ENCODE measurements at regions not wholly inside any gene's neighbourhood (a gene's known extent, or its start where the extent isn't known, plus 50 kb on each side); places are given as distances from the start of the nearest gene placed in this dataset.

GRCh38 chr7:25894002-25894901, 257.7 kb upstream of the NFE2L3 start:
- POLR2A ChIA-PET = interaction anchor here (0.8 kb wide), 1 partner anchor 308 kb away, joined by 3 read pairs; the partner anchor contains the start of gene CBX3
- peak; percentile 61 for DNase-seq (ENCODE audit: low read depth, low spot score)
- H3K4me2 ChIP-seq (ENCODE audit: low read length) = peak overlapping the region; percentile 67
- TF ChIP-seq YY1 (IDR thresholded peaks at IDR 0.05; ENCODE audit: extremely low read depth, insufficient replicate concordance, low read depth, low read length) (no peak), MAX (IDR thresholded peaks at IDR 0.05) (0 out of 2 replicates have a peak, but pooled peaks have one; percentile 34), CBX3 (IDR thresholded peaks at IDR 0.05; ENCODE audit: low read depth) (peak; percentile 86; the same call in 1 of the 2 replicates), FOSL1 (IDR thresholded peaks at IDR 0.05; ENCODE audit: low read depth) (no peak), EZH2phosphoT487 (IDR thresholded peaks at IDR 0.05; ENCODE audit: borderline replicate concordance) (no peak), RAD21 (IDR thresholded peaks at IDR 0.05; ENCODE audit: low read depth) (no peak), EGR1 (IDR thresholded peaks at IDR 0.05; ENCODE audit: low read depth) (no peak), ZNF274 (IDR thresholded peaks at IDR 0.05; ENCODE audit: low read depth, low read length) (no peak), JUND (IDR thresholded peaks at IDR 0.05) (no peak), SRF (IDR thresholded peaks at IDR 0.05; ENCODE audit: low read depth) (no peak), POLR2AphosphoS5 (IDR thresholded peaks at IDR 0.05; ENCODE audit: low read depth, low read length) (peak; percentile 30; the same call in 1 of the 2 replicates), ATF3 (IDR thresholded peaks at IDR 0.05) (no peak), SIN3A (IDR thresholded peaks at IDR 0.05; ENCODE audit: low read depth) (no peak), CEBPB (IDR thresholded peaks at IDR 0.05; ENCODE audit: low read depth) (no peak), EZH2 (IDR thresholded peaks at IDR 0.05) (no peak), TCF7L2 (IDR thresholded peaks at IDR 0.05; ENCODE audit: borderline replicate concordance, extremely low read depth, insufficient read depth, insufficient read length) (no peak), ZBTB33 (IDR thresholded peaks at IDR 0.05; ENCODE audit: extremely low read depth, insufficient replicate concordance, low read length) (no peak), SP1 (IDR thresholded peaks at IDR 0.05; ENCODE audit: low read depth) (no peak), ZFX (IDR thresholded peaks at IDR 0.05) (peak; percentile 21; the same call in 1 of the 2 replicates), ELF1 (IDR thresholded peaks at IDR 0.05; ENCODE audit: borderline replicate concordance, low read depth) (no peak)
- TF ChIP-seq, protein P1, sequence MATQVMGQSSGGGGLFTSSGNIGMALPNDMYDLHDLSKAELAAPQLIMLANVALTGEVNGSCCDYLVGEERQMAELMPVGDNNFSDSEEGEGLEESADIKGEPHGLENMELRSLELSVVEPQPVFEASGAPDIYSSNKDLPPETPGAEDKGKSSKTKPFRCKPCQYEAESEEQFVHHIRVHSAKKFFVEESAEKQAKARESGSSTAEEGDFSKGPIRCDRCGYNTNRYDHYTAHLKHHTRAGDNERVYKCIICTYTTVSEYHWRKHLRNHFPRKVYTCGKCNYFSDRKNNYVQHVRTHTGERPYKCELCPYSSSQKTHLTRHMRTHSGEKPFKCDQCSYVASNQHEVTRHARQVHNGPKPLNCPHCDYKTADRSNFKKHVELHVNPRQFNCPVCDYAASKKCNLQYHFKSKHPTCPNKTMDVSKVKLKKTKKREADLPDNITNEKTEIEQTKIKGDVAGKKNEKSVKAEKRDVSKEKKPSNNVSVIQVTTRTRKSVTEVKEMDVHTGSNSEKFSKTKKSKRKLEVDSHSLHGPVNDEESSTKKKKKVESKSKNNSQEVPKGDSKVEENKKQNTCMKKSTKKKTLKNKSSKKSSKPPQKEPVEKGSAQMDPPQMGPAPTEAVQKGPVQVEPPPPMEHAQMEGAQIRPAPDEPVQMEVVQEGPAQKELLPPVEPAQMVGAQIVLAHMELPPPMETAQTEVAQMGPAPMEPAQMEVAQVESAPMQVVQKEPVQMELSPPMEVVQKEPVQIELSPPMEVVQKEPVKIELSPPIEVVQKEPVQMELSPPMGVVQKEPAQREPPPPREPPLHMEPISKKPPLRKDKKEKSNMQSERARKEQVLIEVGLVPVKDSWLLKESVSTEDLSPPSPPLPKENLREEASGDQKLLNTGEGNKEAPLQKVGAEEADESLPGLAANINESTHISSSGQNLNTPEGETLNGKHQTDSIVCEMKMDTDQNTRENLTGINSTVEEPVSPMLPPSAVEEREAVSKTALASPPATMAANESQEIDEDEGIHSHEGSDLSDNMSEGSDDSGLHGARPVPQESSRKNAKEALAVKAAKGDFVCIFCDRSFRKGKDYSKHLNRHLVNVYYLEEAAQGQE (IDR thresholded peaks at IDR 0.05; ENCODE audit: low read depth) = no peak

More at GRCh38 chr7:25894002-25894901, 257.7 kb upstream of the NFE2L3 start:
- ATAC-seq = peak; percentile 83
- Histone ChIP-seq H3K4me3 (replicated peaks in 1 of 2; ENCODE audit: low read depth in 1 of 2, low read length in 2 of 2) (no peak overlapping the region), H3K9me3 (ENCODE audit: control insufficient read depth in 1 of 2, insufficient read depth in 1 of 2, low read depth in 1 of 2, low read length in 2 of 2) (no peaks in the 10 kb centered on the region), H4K20me1 (ENCODE audit: insufficient read depth) (no peaks in the 10 kb centered on the region), H3K9me2 (ENCODE audit: insufficient read depth) (no peaks in the 10 kb centered on the region), H3K36me3 (ENCODE audit: control insufficient read depth in 1 of 2, insufficient read depth in 2 of 2, low read length in 2 of 2) (no peaks in the 10 kb centered on the region), H3K79me2 (ENCODE audit: insufficient read depth, low read length) (no peaks in the 10 kb centered on the region), H3K27ac (ENCODE audit: low read depth, low read length) (peak overlapping the region; percentile 26; the same call in 1 of the 2 replicates), H2AFZ (ENCODE audit: low read depth, low read length, poor library complexity, severe bottlenecking) (peak overlapping the region; percentile 98), H3K4me1 (ENCODE audit: control insufficient read depth in 1 of 2, insufficient read depth in 2 of 2, low read length in 2 of 2) (peaks cover 6 to 28% of the 10 kb centered on the region in 2 experiments; a peak in 3 of 4 replicates), H3K27me3 (ENCODE audit: insufficient read depth, low read length) (no peaks in the 10 kb centered on the region), H3K9ac (ENCODE audit: low read length) (no peak overlapping the region)
- CTCF ChIA-PET = interaction anchor here (0.9 to 5.7 kb wide), 15 partner anchors 10 to 1268 kb away, joined by 3 to 94 read pairs (median 7); no protein-coding TSS in a partner anchor
- no TSS peak for BruUV-seq (replicated peaks)
- RAD21 ChIA-PET (ENCODE audit: low non-redundant PET in 1 of 2, low total read pairs in 2 of 2, uncharacterized antibody in 2 of 2, unreplicated experiment in 2 of 2) = interaction anchor here (1.3 to 2.8 kb wide), 3 partner anchors 168 to 471 kb away, joined by 4 to 15 read pairs (median 4); no protein-coding TSS in a partner anchor
- intact Hi-C loops (cut with micrococcal nuclease) = loop anchor here (10.0 kb wide), 1 partner anchor 611 kb away; no protein-coding TSS in a partner anchor

Measured in HCT116 (cell line).